CD14-positive monocyte (primary cell): ENCODE measurements at regions not wholly inside any gene's neighbourhood (a gene's known extent, or its start where the extent isn't known, plus 50 kb on each side); places are given as distances from the start of the nearest gene placed in this dataset.

Experiments used
- DNase-seq, 3 donors: peaks; one replicate each; pipeline ENCODE4 v3.0.0-alpha.2; 2011 to 2022
- H2AFZ ChIP-seq: 2 replicates; pipeline ENCODE4 v1.6.0; 2012; ENCODE audit warnings: mild to moderate bottlenecking, low read depth, low read length, inconsistent platforms; ENCODE audit not compliant: insufficient read depth, poor library complexity, severe bottlenecking
- H3K27ac ChIP-seq, 2 donors: 1 replicate in 1 of 2; 2 replicates in 1 of 2; pipeline ENCODE4 v1.5.1; 2012 to 2013; ENCODE audit warnings: low read length in 2 of 2, control low read depth in 1 of 2, inconsistent platforms in 1 of 2, low read depth in 1 of 2, mild to moderate bottlenecking in 1 of 2
- H3K27me3 ChIP-seq, 2 donors: one replicate each; pipeline versions ENCODE4 v1.6.0 to v1.6.1; 2011 to 2013; ENCODE audit warnings: low read length in 2 of 2; ENCODE audit not compliant: control insufficient read depth in 2 of 2, insufficient read depth in 2 of 2
- H3K36me3 ChIP-seq, 2 donors: replicated peaks in 1 of 2; 1 replicate in 1 of 2; 2 replicates in 1 of 2; pipeline versions ENCODE4 v1.5.1 to v1.6.1; 2012 to 2013; ENCODE audit warnings: low read length in 2 of 2, control low read depth in 1 of 2, inconsistent platforms in 1 of 2, mild to moderate bottlenecking in 1 of 2; ENCODE audit not compliant: insufficient read depth in 2 of 2, control insufficient read depth in 1 of 2
- H3K4me1 ChIP-seq, 2 donors: 1 replicate in 1 of 2; 2 replicates in 1 of 2; pipeline versions ENCODE4 v1.5.1 to v1.6.1; 2012 to 2013; ENCODE audit warnings: low read length in 2 of 2, control low read depth in 1 of 2, inconsistent platforms in 1 of 2, mild to moderate bottlenecking in 1 of 2, moderate library complexity in 1 of 2; ENCODE audit not compliant: insufficient read depth in 2 of 2, control insufficient read depth in 1 of 2
- H3K4me2 ChIP-seq: replicated peaks from 2 replicates; pipeline ENCODE3; 2012; ENCODE audit warnings: low read length, moderate library complexity, mild to moderate bottlenecking; ENCODE audit not compliant: poor library complexity, severe bottlenecking; ENCODE audit errors: extremely low read depth
- H3K4me3 ChIP-seq, 3 experiments: fragments of 200-600 bp in 1 of 3; sonication (generic) in 1 of 3; replicated peaks in 1 of 3; 1 replicate in 2 of 3; 2 replicates in 1 of 3; pipeline ENCODE4 v1.5.1; 2011 to 2013; ENCODE audit warnings: low read length in 3 of 3, mild to moderate bottlenecking in 3 of 3, control low read depth in 2 of 3, low read depth in 2 of 3, inconsistent platforms in 1 of 3, moderate library complexity in 1 of 3
- H3K79me2 ChIP-seq: 2 replicates; pipeline ENCODE4 v1.6.0; 2012; ENCODE audit warnings: mild to moderate bottlenecking, control low read depth, inconsistent platforms, low read length, moderate library complexity; ENCODE audit not compliant: insufficient read depth
- H3K9ac ChIP-seq: 2 replicates; pipeline ENCODE4 v1.6.0; 2017; ENCODE audit warnings: low read length, mild to moderate bottlenecking; ENCODE audit not compliant: insufficient read depth, poor library complexity, severe bottlenecking
- H3K9me3 ChIP-seq, 2 donors: replicated peaks in 1 of 2; 1 replicate in 1 of 2; 2 replicates in 1 of 2; pipeline versions ENCODE4 v1.5.1 to v1.6.1; 2012 to 2013; ENCODE audit warnings: low read length in 2 of 2, control low read depth in 1 of 2; ENCODE audit not compliant: control insufficient read depth in 1 of 2, insufficient read depth in 1 of 2
- H4K20me1 ChIP-seq: 2 replicates; pipeline ENCODE4 v1.6.0; 2012; ENCODE audit warnings: mild to moderate bottlenecking, low read length, control low read depth, moderate library complexity; ENCODE audit not compliant: insufficient read depth
- H3K27ac Mint-ChIP-seq, 7 donors: one replicate each; pipeline ENCODE4 v1.8.0; 2020; ENCODE audit warnings: mild to moderate bottlenecking in 7 of 7, mixed read lengths in 7 of 7, moderate library complexity in 6 of 7, inconsistent platforms in 2 of 7
- H3K27me3 Mint-ChIP-seq, 3 donors: one replicate each; pipeline ENCODE4 v1.8.0; 2021 to 2022; ENCODE audit warnings: low read depth in 3 of 3, mild to moderate bottlenecking in 3 of 3, mixed read lengths in 3 of 3, moderate library complexity in 3 of 3, inconsistent platforms in 1 of 3
- H3K36me3 Mint-ChIP-seq, 2 donors: one replicate each; pipeline ENCODE4 v1.8.0; 2020; ENCODE audit warnings: mixed read lengths in 2 of 2, inconsistent platforms in 1 of 2, mild to moderate bottlenecking in 1 of 2
- H3K4me1 Mint-ChIP-seq: one replicate; pipeline ENCODE4 v1.8.0; 2020; ENCODE audit warnings: mild to moderate bottlenecking, mixed read lengths
- H3K4me3 Mint-ChIP-seq, 2 donors: one replicate each; pipeline ENCODE4 v1.8.0; 2020; ENCODE audit warnings: mild to moderate bottlenecking in 2 of 2, mixed read lengths in 2 of 2, moderate library complexity in 1 of 2
- H3K9me3 Mint-ChIP-seq, 7 donors: one replicate each; pipeline ENCODE4 v1.8.0; 2020 to 2022; ENCODE audit warnings: mixed read lengths in 7 of 7, mild to moderate bottlenecking in 6 of 7, moderate library complexity in 6 of 7, inconsistent platforms in 2 of 7
- CTCF ChIP-seq: fragments of 200-600 bp; IDR thresholded peaks from one replicate; pipeline ENCODE4 v1.8.0; 2022; ENCODE audit warnings: antibody characterized with exemption, mild to moderate bottlenecking
- WGBS: methylation state at CpG from one replicate; pipeline ENCODE4 v1.1.5; 2013; ENCODE audit warnings: missing lambda C conversion rate; ENCODE audit not compliant: insufficient coverage; 5-methylcytosine and 5-hydroxymethylcytosine counted together
- intact Hi-C, 2 donors: fragments of 100-400 bp; cut with micrococcal nuclease; formaldehyde crosslinking; loops; one replicate each; pipeline versions ENCODE4 v1.15.0 to v1.15.1; 2023

DNA sequence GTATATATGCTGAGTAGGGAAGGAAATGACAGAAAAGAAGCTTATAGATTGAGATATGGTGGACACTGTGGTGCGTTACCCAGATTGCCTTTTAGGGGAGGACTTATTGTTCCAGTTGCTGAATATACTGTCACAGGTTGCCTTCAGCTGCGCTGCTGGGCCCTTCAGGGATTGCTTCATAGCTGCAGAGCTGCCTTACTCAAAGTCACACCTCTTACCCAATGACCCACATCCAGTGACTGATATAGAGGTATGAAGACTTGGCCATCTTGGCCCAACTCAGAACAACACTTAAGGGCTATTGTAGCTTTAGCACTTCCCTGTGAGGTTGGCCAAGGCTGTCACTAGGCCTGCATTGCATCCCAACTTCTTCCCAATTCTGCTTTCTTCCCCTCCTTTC lies 63.4 kb upstream of the TMEM164 start:
- H3K27me3 Mint-ChIP-seq, result peaks cover 0 to 7% (median 3%) of the 10 kb centered on the region in 3 donors
- Histone ChIP-seq H3K27ac (no peak overlapping the region), H3K79me2 (no peaks in the 10 kb centered on the region), H3K9me3 (no peaks in the 10 kb centered on the region), H3K27me3 (peaks cover 0 to 5% of the 10 kb centered on the region in 2 donors), H3K4me1 (no peaks in the 10 kb centered on the region), H3K36me3 (no peaks in the 10 kb centered on the region), H3K4me2 (no peak overlapping the region), H2AFZ (no peak overlapping the region), H3K9ac (no peak overlapping the region), H3K4me3 (no peak overlapping the region), H4K20me1 (no peaks in the 10 kb centered on the region)
- intact Hi-C loops, result no loop called here
- 86% methylated on average over 1 of the region's 2 CpGs for WGBS
- H3K9me3 Mint-ChIP-seq, result no peaks in the 10 kb centered on the region
- no peaks in the 10 kb centered on the region for H3K4me1 Mint-ChIP-seq
- no peak for TF ChIP-seq CTCF
- H3K27ac Mint-ChIP-seq, result no peak overlapping the region
- no peaks in the 10 kb centered on the region for H3K36me3 Mint-ChIP-seq
- no peak overlapping the region for H3K4me3 Mint-ChIP-seq
- DNase-seq, result no peak

DNA sequence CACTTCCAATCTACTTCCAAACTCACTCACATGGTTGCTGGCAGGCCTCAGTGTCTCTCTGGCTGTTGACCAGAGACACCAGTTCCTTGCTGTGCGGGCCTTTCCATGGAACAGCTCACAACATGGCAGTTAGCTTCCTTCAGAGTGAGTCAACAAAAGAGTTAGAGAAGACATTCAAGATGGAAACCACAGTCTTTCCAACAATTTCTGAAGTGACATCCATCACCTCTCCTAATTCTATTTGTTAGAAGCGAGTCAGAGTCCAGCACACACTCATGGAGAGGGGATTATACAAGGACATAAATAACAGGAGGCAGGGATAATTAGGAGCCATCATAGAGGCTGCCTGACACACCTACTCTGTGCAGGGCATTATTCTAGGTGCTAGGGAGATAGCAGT lies 62.5 kb upstream of the TMEM164 start:
- no peak for TF ChIP-seq CTCF
- Histone ChIP-seq H3K27ac (no peak overlapping the region), H3K79me2 (no peaks in the 10 kb centered on the region), H3K4me3 (no peak overlapping the region), H4K20me1 (no peaks in the 10 kb centered on the region), H3K9me3 (no peaks in the 10 kb centered on the region), H3K4me1 (no peaks in the 10 kb centered on the region), H3K4me2 (no peak overlapping the region), H2AFZ (no peak overlapping the region), H3K36me3 (no peaks in the 10 kb centered on the region), H3K9ac (no peak overlapping the region), H3K27me3 (peaks cover 0 to 5% of the 10 kb centered on the region in 2 donors)
- 100% methylated on average over 1 of the region's 2 CpGs for WGBS
- Mint-ChIP-seq H3K27me3 (peaks cover 0 to 7% (median 3%) of the 10 kb centered on the region in 3 donors), H3K27ac (no peak overlapping the region), H3K4me1 (no peaks in the 10 kb centered on the region), H3K9me3 (no peaks in the 10 kb centered on the region), H3K36me3 (no peaks in the 10 kb centered on the region), H3K4me3 (no peak overlapping the region)
- no peak for DNase-seq
- intact Hi-C loops, result no loop called here
